Natural killer cell (primary cell): ENCODE measurements at regions not wholly inside any gene's neighbourhood (a gene's known extent, or its start where the extent isn't known, plus 50 kb on each side); places are given as distances from the start of the nearest gene placed in this dataset.

Source experiments
- ATAC-seq, 3 donors: fragments of 150-1000 bp in 2 of 3; fragments of 200-7000 bp in 1 of 3; cut with Tn5 transposase; 1 replicate in 1 of 3; 2 replicates in 2 of 3; pipeline ENCODE4 v1.10.0; 2021; ENCODE audit warnings: mild to moderate bottlenecking in 2 of 3, moderate library complexity in 2 of 3
- DNase-seq, 2 donors: peaks; one replicate each; pipeline versions ENCODE4 v3.0.0 to v3.0.0-alpha.2; 2013 to 2021; ENCODE audit warnings: mixed read lengths in 1 of 2
- H3K27ac ChIP-seq: one replicate; pipeline ENCODE4 v1.5.1; 2013; ENCODE audit warnings: mild to moderate bottlenecking, low read length
- H3K27me3 ChIP-seq: one replicate; pipeline ENCODE4 v1.6.1; 2013; ENCODE audit warnings: low read length; ENCODE audit not compliant: control insufficient read depth, insufficient read depth
- H3K36me3 ChIP-seq: one replicate; pipeline ENCODE4 v1.6.1; 2013; ENCODE audit warnings: low read length; ENCODE audit not compliant: control insufficient read depth, insufficient read depth
- H3K4me1 ChIP-seq: one replicate; pipeline ENCODE4 v1.6.1; 2013; ENCODE audit warnings: low read length; ENCODE audit not compliant: control insufficient read depth, insufficient read depth
- H3K4me3 ChIP-seq: one replicate; pipeline ENCODE4 v1.5.1; 2013; ENCODE audit warnings: low read length
- H3K9me3 ChIP-seq: one replicate; pipeline ENCODE4 v1.6.1; 2013; ENCODE audit warnings: low read length; ENCODE audit not compliant: control insufficient read depth, insufficient read depth
- H3K27ac Mint-ChIP-seq, 2 donors: one replicate each; pipeline ENCODE4 v1.8.0; 2022; ENCODE audit warnings: mild to moderate bottlenecking in 2 of 2, mixed read lengths in 2 of 2, moderate library complexity in 1 of 2
- H3K27me3 Mint-ChIP-seq, 2 donors: one replicate each; pipeline ENCODE4 v1.8.0; 2022; ENCODE audit warnings: low read depth in 2 of 2, mixed read lengths in 2 of 2
- H3K36me3 Mint-ChIP-seq: one replicate; pipeline ENCODE4 v1.8.0; 2022; ENCODE audit warnings: mixed read lengths
- H3K4me1 Mint-ChIP-seq, 2 donors: one replicate each; pipeline ENCODE4 v1.8.0; 2022; ENCODE audit warnings: mixed read lengths in 2 of 2
- H3K4me3 Mint-ChIP-seq: one replicate; pipeline ENCODE4 v1.8.0; 2022; ENCODE audit warnings: mild to moderate bottlenecking, moderate library complexity, mixed read lengths
- H3K9me3 Mint-ChIP-seq, 2 donors: one replicate each; pipeline ENCODE4 v1.8.0; 2022; ENCODE audit warnings: mixed read lengths in 2 of 2
- WGBS: methylation state at CpG from one replicate; pipeline ENCODE4 v1.1.7; 2013; ENCODE audit warnings: missing lambda C conversion rate; ENCODE audit not compliant: insufficient coverage; 5-methylcytosine and 5-hydroxymethylcytosine counted together
- intact Hi-C: fragments of 100-400 bp; cut with micrococcal nuclease; formaldehyde crosslinking; loops from one replicate; pipeline ENCODE4 v1.14.2; 2022
- TF ChIP-seq, protein P1 (sequence below): fragments of 200-600 bp; IDR thresholded peaks from one replicate; pipeline ENCODE4 v1.8.0; 2022; ENCODE audit warnings: antibody characterized with exemption

GRCh38 chr11:76276781-76277155 is 70.5 kb upstream of the WNT11 start:
- ATAC-seq (no peak), DNase-seq (no peak)
- H3K27me3 Mint-ChIP-seq: no peaks in the 10 kb centered on the region
- Histone ChIP-seq H3K4me3 (no peak overlapping the region), H3K27me3 (no peaks in the 10 kb centered on the region), H3K4me1 (no peaks in the 10 kb centered on the region), H3K9me3 (no peaks in the 10 kb centered on the region), H3K27ac (no peak overlapping the region), H3K36me3 (no peaks in the 10 kb centered on the region)
- intact Hi-C loops: no loop called here
- H3K27ac Mint-ChIP-seq: no peak overlapping the region
- no peak overlapping the region for H3K4me3 Mint-ChIP-seq
- no peaks in the 10 kb centered on the region for H3K4me1 Mint-ChIP-seq
- TF ChIP-seq, protein P1, sequence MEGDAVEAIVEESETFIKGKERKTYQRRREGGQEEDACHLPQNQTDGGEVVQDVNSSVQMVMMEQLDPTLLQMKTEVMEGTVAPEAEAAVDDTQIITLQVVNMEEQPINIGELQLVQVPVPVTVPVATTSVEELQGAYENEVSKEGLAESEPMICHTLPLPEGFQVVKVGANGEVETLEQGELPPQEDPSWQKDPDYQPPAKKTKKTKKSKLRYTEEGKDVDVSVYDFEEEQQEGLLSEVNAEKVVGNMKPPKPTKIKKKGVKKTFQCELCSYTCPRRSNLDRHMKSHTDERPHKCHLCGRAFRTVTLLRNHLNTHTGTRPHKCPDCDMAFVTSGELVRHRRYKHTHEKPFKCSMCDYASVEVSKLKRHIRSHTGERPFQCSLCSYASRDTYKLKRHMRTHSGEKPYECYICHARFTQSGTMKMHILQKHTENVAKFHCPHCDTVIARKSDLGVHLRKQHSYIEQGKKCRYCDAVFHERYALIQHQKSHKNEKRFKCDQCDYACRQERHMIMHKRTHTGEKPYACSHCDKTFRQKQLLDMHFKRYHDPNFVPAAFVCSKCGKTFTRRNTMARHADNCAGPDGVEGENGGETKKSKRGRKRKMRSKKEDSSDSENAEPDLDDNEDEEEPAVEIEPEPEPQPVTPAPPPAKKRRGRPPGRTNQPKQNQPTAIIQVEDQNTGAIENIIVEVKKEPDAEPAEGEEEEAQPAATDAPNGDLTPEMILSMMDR: no peak
- 91% methylated on average over 4 of the region's 4 CpGs for WGBS
- no peaks in the 10 kb centered on the region for H3K36me3 Mint-ChIP-seq
- no peaks in the 10 kb centered on the region for H3K9me3 Mint-ChIP-seq

DNA sequence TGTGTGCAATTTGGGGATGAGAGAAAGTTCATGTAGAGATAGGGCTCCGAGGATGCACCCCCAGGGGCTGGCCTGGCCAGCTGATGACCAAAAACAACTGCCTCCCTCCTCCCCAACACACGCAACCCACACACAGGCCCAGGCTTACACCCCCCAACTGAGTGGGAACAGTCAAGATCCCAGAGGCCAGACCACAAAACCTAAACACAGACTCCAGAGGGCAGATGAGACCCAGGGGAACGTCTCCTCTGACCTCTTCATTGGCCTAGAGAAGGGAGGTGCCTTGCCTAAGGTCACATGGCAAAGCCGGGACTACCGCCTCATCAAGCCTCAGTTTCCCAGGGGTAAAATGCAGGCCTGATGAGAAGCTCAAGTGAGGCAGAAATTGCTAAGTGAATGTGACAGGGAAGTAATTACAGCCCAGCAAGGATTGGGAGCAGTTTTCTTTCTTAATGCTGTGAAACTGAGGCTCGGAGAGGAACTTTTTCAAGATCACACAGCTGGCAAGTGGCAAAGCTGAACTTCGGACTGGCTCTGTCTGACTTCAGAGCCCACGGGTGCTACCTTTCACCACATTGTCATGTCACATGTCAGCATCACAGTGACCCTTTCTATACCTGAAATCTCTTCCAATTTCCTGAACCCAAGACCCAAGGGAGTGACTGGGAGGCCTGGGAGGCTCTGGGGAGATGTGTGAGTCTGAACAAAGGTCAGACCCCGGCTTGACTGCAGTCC is 69.9 kb upstream of the WNT11 start:
- ATAC-seq: no peak
- WGBS: 86% methylated on average over 9 of the region's 9 CpGs

GRCh38 chr11:76275446-76275845 is 69.1 kb upstream of the WNT11 start:
- Mint-ChIP-seq H3K36me3 (no peaks in the 10 kb centered on the region), H3K27me3 (no peaks in the 10 kb centered on the region), H3K27ac (no peak overlapping the region), H3K4me1 (no peaks in the 10 kb centered on the region), H3K4me3 (no peak overlapping the region), H3K9me3 (no peaks in the 10 kb centered on the region)
- ATAC-seq: no peak
- TF ChIP-seq, protein P1: no peak
- Histone ChIP-seq H3K27me3 (no peaks in the 10 kb centered on the region), H3K27ac (no peak overlapping the region), H3K4me1 (no peaks in the 10 kb centered on the region), H3K4me3 (no peak overlapping the region), H3K9me3 (no peaks in the 10 kb centered on the region), H3K36me3 (no peaks in the 10 kb centered on the region)
- WGBS: 84% methylated on average over 6 of the region's 7 CpGs
- no peak for DNase-seq
- intact Hi-C loops: no loop called here

More for the DNA sequence above, 69.9 kb upstream of the WNT11 start:
- Mint-ChIP-seq H3K27me3 (no peaks in the 10 kb centered on the region), H3K4me3 (no peak overlapping the region), H3K4me1 (no peaks in the 10 kb centered on the region), H3K27ac (no peak overlapping the region), H3K9me3 (no peaks in the 10 kb centered on the region), H3K36me3 (no peaks in the 10 kb centered on the region)
- no peaks in the 10 kb centered on the region for H3K36me3 ChIP-seq
- no peaks in the 10 kb centered on the region for H3K9me3 ChIP-seq
- TF ChIP-seq, protein P1: no peak
- no peak overlapping the region for H3K27ac ChIP-seq
- DNase-seq: no peak
- no peak overlapping the region for H3K4me3 ChIP-seq
- intact Hi-C loops: no loop called here
- H3K4me1 ChIP-seq: no peaks in the 10 kb centered on the region
- H3K27me3 ChIP-seq: no peaks in the 10 kb centered on the region

GRCh38 chr11:76271068-76271467 is 64.8 kb upstream of the WNT11 start:
- Mint-ChIP-seq H3K27me3 (no peaks in the 10 kb centered on the region), H3K36me3 (no peaks in the 10 kb centered on the region), H3K4me3 (no peak overlapping the region), H3K27ac (no peak overlapping the region), H3K9me3 (no peaks in the 10 kb centered on the region), H3K4me1 (no peaks in the 10 kb centered on the region)
- no peaks in the 10 kb centered on the region for H3K36me3 ChIP-seq
- ATAC-seq (no peak), DNase-seq (no peak)
- TF ChIP-seq, protein P1: no peak
- H3K27ac ChIP-seq: no peak overlapping the region
- H3K9me3 ChIP-seq: no peaks in the 10 kb centered on the region
- intact Hi-C loops: no loop called here
- no peaks in the 10 kb centered on the region for H3K4me1 ChIP-seq
- H3K4me3 ChIP-seq: no peak overlapping the region
- no peaks in the 10 kb centered on the region for H3K27me3 ChIP-seq
- 92% methylated on average over 9 of the region's 9 CpGs for WGBS
